Endothelial cell (in vitro differentiated cells): ENCODE measurements at regions not wholly inside any gene's neighbourhood (a gene's known extent, or its start where the extent isn't known, plus 50 kb on each side); places are given as distances from the start of the nearest gene placed in this dataset.

Source experiments
- DNase-seq: peaks from one replicate; pipeline ENCODE4 v3.0.0; 2021; ENCODE audit warnings: low spot score
- H3K27ac Mint-ChIP-seq: one replicate; pipeline ENCODE4 v1.8.0; 2021; ENCODE audit warnings: mixed read lengths, inconsistent platforms; ENCODE audit not compliant: unreplicated experiment
- H3K27me3 Mint-ChIP-seq: one replicate; pipeline ENCODE4 v1.8.0; 2021; ENCODE audit warnings: mild to moderate bottlenecking, moderate library complexity, mixed read lengths, inconsistent platforms; ENCODE audit not compliant: unreplicated experiment
- H3K36me3 Mint-ChIP-seq: one replicate; pipeline ENCODE4 v1.8.0; 2021; ENCODE audit warnings: mild to moderate bottlenecking, low read depth, mixed read lengths, inconsistent platforms; ENCODE audit not compliant: unreplicated experiment
- H3K4me1 Mint-ChIP-seq: one replicate; pipeline ENCODE4 v1.8.0; 2021; ENCODE audit warnings: mild to moderate bottlenecking, mixed read lengths, inconsistent platforms; ENCODE audit not compliant: unreplicated experiment
- H3K4me3 Mint-ChIP-seq: one replicate; pipeline ENCODE4 v1.8.0; 2021; ENCODE audit warnings: mild to moderate bottlenecking, mixed read lengths, inconsistent platforms; ENCODE audit not compliant: unreplicated experiment
- H3K9me3 Mint-ChIP-seq: one replicate; pipeline ENCODE4 v1.8.0; 2021; ENCODE audit warnings: mixed read lengths, inconsistent platforms; ENCODE audit not compliant: unreplicated experiment
- CTCF ChIP-seq: fragments of 200-600 bp; sonication (generic); IDR thresholded peaks from one replicate; pipeline ENCODE4 v1.5.0; 2021; ENCODE audit warnings: antibody characterized with exemption; ENCODE audit not compliant: unreplicated experiment

- TF ChIP-seq CTCF, result no peak
- Mint-ChIP-seq H3K36me3 (no peaks in the 10 kb centered on the region), H3K4me1 (no peaks in the 10 kb centered on the region), H3K4me3 (no peak overlapping the region), H3K9me3 (no peaks in the 10 kb centered on the region), H3K27me3 (peaks cover 2% of the 10 kb centered on the region), H3K27ac (no peak overlapping the region)
- no peak for DNase-seq
These were observed 1446.2 kb downstream of the LRFN5 start for GRCh38 chr14:43052897-43053296.

- no peak for TF ChIP-seq CTCF
- H3K4me3 Mint-ChIP-seq, result no peak overlapping the region
- DNase-seq, result no peak
- no peaks in the 10 kb centered on the region for H3K4me1 Mint-ChIP-seq
- H3K36me3 Mint-ChIP-seq, result no peaks in the 10 kb centered on the region
- no peaks in the 10 kb centered on the region for H3K9me3 Mint-ChIP-seq
- no peak overlapping the region for H3K27ac Mint-ChIP-seq
- no peaks in the 10 kb centered on the region for H3K27me3 Mint-ChIP-seq
These were observed 1437.2 kb downstream of the LRFN5 start for GRCh38 chr14:43043850-43044249.

DNA sequence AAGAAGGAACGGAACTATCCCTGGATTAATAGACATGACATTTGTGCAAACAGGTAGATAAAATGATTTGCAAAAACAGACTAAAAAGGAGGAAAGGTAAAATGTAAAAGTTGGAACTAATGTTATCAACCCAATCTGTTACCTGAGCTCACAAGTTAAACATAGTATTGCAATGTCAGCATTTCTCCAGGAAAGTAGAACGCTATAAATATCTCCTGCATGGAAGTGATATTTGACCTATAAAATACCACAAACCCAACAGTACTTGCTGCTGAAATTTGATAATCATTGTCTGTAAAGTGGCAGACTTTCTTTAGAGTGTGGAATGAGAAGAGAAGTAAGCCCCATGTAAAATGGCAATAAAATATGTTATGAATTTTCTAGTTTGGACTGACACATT is 1435.7 kb downstream of the LRFN5 start:
- DNase-seq, result no peak
- no peaks in the 10 kb centered on the region for H3K27me3 Mint-ChIP-seq
- no peaks in the 10 kb centered on the region for H3K4me1 Mint-ChIP-seq
- no peaks in the 10 kb centered on the region for H3K36me3 Mint-ChIP-seq
- no peak overlapping the region for H3K27ac Mint-ChIP-seq
- H3K4me3 Mint-ChIP-seq, result no peak overlapping the region
- H3K9me3 Mint-ChIP-seq, result no peaks in the 10 kb centered on the region
- no peak for TF ChIP-seq CTCF

DNA sequence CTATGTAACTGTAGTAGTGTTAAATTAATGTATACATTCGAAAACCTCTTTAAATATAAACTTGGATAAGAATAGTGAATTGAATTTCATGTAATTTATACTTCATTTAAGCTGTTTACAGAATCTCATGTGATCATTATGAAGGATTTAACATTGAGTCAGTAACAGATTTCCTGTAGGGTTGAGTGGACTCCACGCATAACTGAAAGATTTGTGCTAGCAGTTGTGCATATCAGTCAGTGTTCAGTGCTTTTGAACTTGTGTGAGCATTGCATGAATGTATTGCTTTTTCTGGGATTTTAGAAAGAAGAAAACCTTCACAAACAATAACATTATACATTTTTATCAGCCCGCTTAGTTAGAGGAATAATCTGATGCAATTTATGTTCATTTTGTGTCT is 1435.3 kb downstream of the LRFN5 start:
- no peak for DNase-seq

GRCh38 chr14:43041207-43041606 is 1434.5 kb downstream of the LRFN5 start:
- no peak for TF ChIP-seq CTCF
- Mint-ChIP-seq H3K9me3 (no peaks in the 10 kb centered on the region), H3K27me3 (no peaks in the 10 kb centered on the region), H3K4me3 (no peak overlapping the region), H3K4me1 (no peaks in the 10 kb centered on the region), H3K36me3 (no peaks in the 10 kb centered on the region), H3K27ac (no peak overlapping the region)
- no peak for DNase-seq

More for the DNA sequence above, 1435.3 kb downstream of the LRFN5 start:
- no peaks in the 10 kb centered on the region for H3K36me3 Mint-ChIP-seq
- H3K27ac Mint-ChIP-seq, result no peak overlapping the region
- H3K4me1 Mint-ChIP-seq, result no peaks in the 10 kb centered on the region
- no peaks in the 10 kb centered on the region for H3K9me3 Mint-ChIP-seq
- TF ChIP-seq CTCF, result no peak
- H3K4me3 Mint-ChIP-seq, result no peak overlapping the region
- H3K27me3 Mint-ChIP-seq, result no peaks in the 10 kb centered on the region
